Stromal cell of bone marrow (primary cell): ENCODE measurements at regions not wholly inside any gene's neighbourhood (a gene's known extent, or its start where the extent isn't known, plus 50 kb on each side); places are given as distances from the start of the nearest gene placed in this dataset.

ENCODE experiments used
- DNase-seq: peaks from one replicate; pipeline ENCODE4 v3.0.0-alpha.2; 2012; ENCODE audit warnings: low read depth

- DNase-seq: no peak
These were observed 306.3 kb upstream of the SP8 start for GRCh38 chr7:21092766-21093702.

- no peak for DNase-seq
These were observed 307.9 kb upstream of the SP8 start for GRCh38 chr7:21094589-21094988.

GRCh38 chr7:21099432-21099831 lies 312.7 kb upstream of the SP8 start:
- no peak for DNase-seq

GRCh38 chr7:21099955-21100354 lies 313.3 kb upstream of the SP8 start:
- DNase-seq: no peak

GRCh38 chr7:21101541-21101940 lies 314.9 kb upstream of the SP8 start:
- no peak for DNase-seq

GRCh38 chr7:21103426-21104123 lies 316.9 kb upstream of the SP8 start:
- DNase-seq: no peak

GRCh38 chr7:21104124-21104500 lies 317.4 kb upstream of the SP8 start:
- no peak for DNase-seq

- DNase-seq: no peak
These were observed 319.6 kb upstream of the SP8 start for GRCh38 chr7:21106296-21106732.

GRCh38 chr7:21107101-21107500 lies 320.4 kb upstream of the SP8 start:
- DNase-seq: no peak

GRCh38 chr7:21108182-21108581 lies 319.7 kb upstream of the SP4 start:
- no peak for DNase-seq

GRCh38 chr7:21113609-21114415 lies 314.1 kb upstream of the SP4 start:
- DNase-seq: no peak

- DNase-seq: no peak
These were observed 304.3 kb upstream of the SP4 start for GRCh38 chr7:21123586-21123985.

- no peak for DNase-seq
These were observed 302.6 kb upstream of the SP4 start for GRCh38 chr7:21125297-21125696.

GRCh38 chr7:21128062-21128817 lies 299.6 kb upstream of the SP4 start:
- DNase-seq: no peak

- DNase-seq: no peak
These were observed 296.0 kb upstream of the SP4 start for GRCh38 chr7:21131897-21132296.

- no peak for DNase-seq
These were observed 293.3 kb upstream of the SP4 start for GRCh38 chr7:21134631-21135030.

GRCh38 chr7:21135437-21135836 lies 292.4 kb upstream of the SP4 start:
- no peak for DNase-seq

GRCh38 chr7:21137640-21138039 lies 290.2 kb upstream of the SP4 start:
- DNase-seq: no peak

- no peak for DNase-seq
These were observed 287.3 kb upstream of the SP4 start for GRCh38 chr7:21140622-21141021.

GRCh38 chr7:21141476-21141875 lies 286.4 kb upstream of the SP4 start:
- no peak for DNase-seq

GRCh38 chr7:21142081-21142480 lies 285.8 kb upstream of the SP4 start:
- DNase-seq: no peak
